BLaER1 (cell line): ENCODE measurements at regions not wholly inside any gene's neighbourhood (a gene's known extent, or its start where the extent isn't known, plus 50 kb on each side); places are given as distances from the start of the nearest gene placed in this dataset.
A peak's percentile ranks its signal among the peaks of the same experiment; 100 is the strongest.

Source experiments
- H3K27ac ChIP-seq: shearing (Covaris generic); formaldehyde crosslinking; 2 replicates; pipeline ENCODE4 v1.8.1; 2022
- H3K27me3 ChIP-seq: shearing (Covaris generic); formaldehyde crosslinking; 2 replicates; pipeline ENCODE4 v1.8.1; 2022
- H3K36me3 ChIP-seq: shearing (Covaris generic); formaldehyde crosslinking; 2 replicates; pipeline ENCODE4 v1.8.1; 2022
- H3K4me1 ChIP-seq: shearing (Covaris generic); formaldehyde crosslinking; 2 replicates; pipeline ENCODE4 v1.8.1; 2022
- H3K4me2 ChIP-seq: shearing (Covaris generic); formaldehyde crosslinking; 2 replicates; pipeline ENCODE4 v1.8.1; 2022
- H3K4me3 ChIP-seq: shearing (Covaris generic); formaldehyde crosslinking; 2 replicates; pipeline ENCODE4 v1.8.1; 2022
- H3K9ac ChIP-seq: shearing (Covaris generic); formaldehyde crosslinking; 2 replicates; pipeline ENCODE4 v1.8.1; 2022
- H3K9me3 ChIP-seq: shearing (Covaris generic); formaldehyde crosslinking; 2 replicates; pipeline ENCODE4 v1.8.1; 2022
- H4K20me1 ChIP-seq: shearing (Covaris generic); formaldehyde crosslinking; 2 replicates; pipeline ENCODE4 v1.8.1; 2022
- Cebpa-rat ChIP-seq: shearing (Covaris generic); IDR thresholded peaks from 2 replicates; pipeline ENCODE4 v1.8.1; 2022

DNA sequence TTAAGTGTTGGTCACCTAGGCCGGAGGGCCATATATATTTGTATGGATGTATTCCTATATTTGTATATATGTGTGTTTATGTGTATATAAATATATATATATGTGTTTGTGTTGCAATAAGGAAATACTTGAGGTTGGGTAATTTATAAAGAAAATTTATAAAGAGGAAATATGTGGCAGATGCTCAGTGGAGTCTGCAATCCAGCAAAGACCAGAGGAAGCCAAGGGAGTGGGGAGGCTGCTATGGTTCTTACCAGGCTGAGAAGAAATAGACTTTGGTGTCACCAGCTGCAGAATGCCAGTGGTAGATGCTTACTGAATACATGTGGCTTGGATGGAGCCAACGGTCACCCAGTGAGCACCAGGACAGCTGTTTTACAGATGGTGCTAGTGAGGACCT, 97.4 kb upstream of the ELOVL5 start:
- Histone ChIP-seq H4K20me1 (no peaks in the 10 kb centered on the region), H3K4me1 (no peaks in the 10 kb centered on the region), H3K27ac (no peak overlapping the region), H3K36me3 (no peaks in the 10 kb centered on the region), H3K4me3 (no peak overlapping the region), H3K9ac (no peak overlapping the region), H3K4me2 (no peak overlapping the region), H3K27me3 (no peaks in the 10 kb centered on the region), H3K9me3 (no peaks in the 10 kb centered on the region)
- no peak for TF ChIP-seq Cebpa-rat

DNA sequence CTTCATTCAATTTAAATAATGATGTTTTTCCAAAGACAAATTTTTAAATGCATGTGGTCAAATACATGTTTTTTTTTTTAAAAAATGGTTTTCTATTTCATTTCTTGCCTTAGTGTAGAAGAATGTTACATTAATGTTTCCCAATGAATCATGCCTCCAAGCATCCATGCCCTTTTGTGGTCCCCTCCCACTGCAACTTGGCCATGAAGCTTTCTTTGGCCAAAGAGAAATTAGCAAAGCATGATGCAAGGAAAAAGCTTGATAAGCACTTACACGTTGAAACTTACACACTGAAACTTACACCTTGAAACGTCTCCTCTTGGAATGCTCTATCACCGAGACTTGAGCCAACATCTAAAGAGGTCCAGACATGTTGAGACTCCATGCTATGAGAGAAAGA, 93.0 kb upstream of the ELOVL5 start:
- Histone ChIP-seq H3K4me2 (no peak overlapping the region), H3K4me1 (peaks cover 8% of the 10 kb centered on the region), H3K36me3 (no peaks in the 10 kb centered on the region), H3K9ac (no peak overlapping the region), H3K27ac (no peak overlapping the region), H3K4me3 (no peak overlapping the region), H4K20me1 (no peaks in the 10 kb centered on the region), H3K27me3 (no peaks in the 10 kb centered on the region), H3K9me3 (no peaks in the 10 kb centered on the region)
- no peak for TF ChIP-seq Cebpa-rat

DNA sequence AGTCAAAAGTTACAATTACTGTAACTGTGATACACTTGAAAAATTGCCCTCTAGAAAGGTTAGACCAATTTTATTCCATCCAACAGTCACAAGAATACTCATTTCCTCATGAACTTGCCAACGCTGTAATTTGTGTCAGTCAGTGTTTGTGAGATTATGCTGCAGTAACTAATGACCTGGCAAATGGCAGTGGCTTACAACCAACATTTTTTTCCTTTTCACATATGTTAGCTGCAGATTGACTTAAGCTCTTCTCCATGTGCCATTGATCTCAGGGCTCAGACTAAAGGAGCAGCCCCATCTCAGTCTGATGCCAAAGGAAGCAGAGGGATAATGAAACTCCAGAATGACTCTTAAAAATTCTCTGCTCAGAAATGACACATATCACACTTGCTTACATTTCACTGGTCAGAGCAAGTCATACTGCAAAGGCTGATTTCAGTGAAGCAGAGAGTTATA, 92.3 kb upstream of the ELOVL5 start:
- no peak overlapping the region for H3K4me3 ChIP-seq
- H3K27ac ChIP-seq = no peak overlapping the region
- no peak for TF ChIP-seq Cebpa-rat
- no peaks in the 10 kb centered on the region for H4K20me1 ChIP-seq
- H3K27me3 ChIP-seq = no peaks in the 10 kb centered on the region
- no peaks in the 10 kb centered on the region for H3K9me3 ChIP-seq
- no peak overlapping the region for H3K4me2 ChIP-seq
- H3K4me1 ChIP-seq = peaks cover 8% of the 10 kb centered on the region
- H3K9ac ChIP-seq = no peak overlapping the region
- H3K36me3 ChIP-seq = no peaks in the 10 kb centered on the region

GRCh38 chr6:53440336-53440945, 91.7 kb upstream of the ELOVL5 start:
- Histone ChIP-seq H3K4me3 (no peak overlapping the region), H3K4me2 (peak overlapping the region; percentile 5; the same call in 1 of the 2 replicates), H3K9ac (no peak overlapping the region), H3K9me3 (no peaks in the 10 kb centered on the region), H3K4me1 (peaks cover 8% of the 10 kb centered on the region), H3K27ac (no peak overlapping the region), H3K27me3 (no peaks in the 10 kb centered on the region), H4K20me1 (no peaks in the 10 kb centered on the region), H3K36me3 (no peaks in the 10 kb centered on the region)
- no peak for TF ChIP-seq Cebpa-rat

GRCh38 chr6:53439556-53439955, 90.8 kb upstream of the ELOVL5 start:
- no peak overlapping the region for H3K4me2 ChIP-seq
- H3K27me3 ChIP-seq = no peaks in the 10 kb centered on the region
- H3K4me1 ChIP-seq = peaks cover 8% of the 10 kb centered on the region
- H4K20me1 ChIP-seq = no peaks in the 10 kb centered on the region
- no peak for TF ChIP-seq Cebpa-rat
- H3K9me3 ChIP-seq = no peaks in the 10 kb centered on the region
- no peak overlapping the region for H3K27ac ChIP-seq
- H3K36me3 ChIP-seq = no peaks in the 10 kb centered on the region
- no peak overlapping the region for H3K4me3 ChIP-seq
- no peak overlapping the region for H3K9ac ChIP-seq

DNA sequence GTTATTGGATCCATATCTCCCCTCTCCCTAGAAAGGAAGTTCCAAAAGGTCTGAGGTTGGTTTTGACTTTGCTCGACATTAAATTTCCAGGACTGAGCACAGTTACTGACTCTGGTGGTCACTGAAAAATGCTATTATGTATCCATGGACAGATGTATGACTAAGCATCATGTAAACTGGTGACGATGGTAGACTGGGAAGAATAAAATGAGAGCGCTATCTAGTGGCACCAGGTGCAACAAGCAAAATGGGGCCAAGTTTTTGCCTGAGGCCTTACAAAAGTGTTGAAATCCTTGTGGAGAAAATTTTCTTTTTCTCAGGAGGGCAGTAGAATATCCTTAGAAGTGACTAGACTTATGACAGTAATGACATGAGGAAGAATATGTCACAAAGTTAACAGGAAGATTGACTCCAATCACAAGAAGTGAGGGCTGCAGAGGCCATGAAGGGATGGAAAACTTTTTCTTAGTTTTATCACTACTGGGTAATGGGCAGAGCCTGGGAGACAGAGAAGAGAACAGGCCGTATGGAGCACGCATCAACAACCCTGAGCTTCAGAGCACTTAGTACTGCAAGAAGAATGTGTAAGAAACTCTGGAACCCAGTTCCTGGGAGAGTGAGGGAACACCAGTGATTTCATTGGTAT, 88.9 kb upstream of the ELOVL5 start:
- H4K20me1 ChIP-seq = no peaks in the 10 kb centered on the region
- H3K4me1 ChIP-seq = peaks cover 8% of the 10 kb centered on the region
- H3K4me3 ChIP-seq = no peak overlapping the region
- no peak overlapping the region for H3K27ac ChIP-seq
- no peaks in the 10 kb centered on the region for H3K36me3 ChIP-seq
- no peaks in the 10 kb centered on the region for H3K27me3 ChIP-seq
- no peak for TF ChIP-seq Cebpa-rat
- no peak overlapping the region for H3K9ac ChIP-seq
- H3K9me3 ChIP-seq = no peaks in the 10 kb centered on the region
- H3K4me2 ChIP-seq = no peak overlapping the region

DNA sequence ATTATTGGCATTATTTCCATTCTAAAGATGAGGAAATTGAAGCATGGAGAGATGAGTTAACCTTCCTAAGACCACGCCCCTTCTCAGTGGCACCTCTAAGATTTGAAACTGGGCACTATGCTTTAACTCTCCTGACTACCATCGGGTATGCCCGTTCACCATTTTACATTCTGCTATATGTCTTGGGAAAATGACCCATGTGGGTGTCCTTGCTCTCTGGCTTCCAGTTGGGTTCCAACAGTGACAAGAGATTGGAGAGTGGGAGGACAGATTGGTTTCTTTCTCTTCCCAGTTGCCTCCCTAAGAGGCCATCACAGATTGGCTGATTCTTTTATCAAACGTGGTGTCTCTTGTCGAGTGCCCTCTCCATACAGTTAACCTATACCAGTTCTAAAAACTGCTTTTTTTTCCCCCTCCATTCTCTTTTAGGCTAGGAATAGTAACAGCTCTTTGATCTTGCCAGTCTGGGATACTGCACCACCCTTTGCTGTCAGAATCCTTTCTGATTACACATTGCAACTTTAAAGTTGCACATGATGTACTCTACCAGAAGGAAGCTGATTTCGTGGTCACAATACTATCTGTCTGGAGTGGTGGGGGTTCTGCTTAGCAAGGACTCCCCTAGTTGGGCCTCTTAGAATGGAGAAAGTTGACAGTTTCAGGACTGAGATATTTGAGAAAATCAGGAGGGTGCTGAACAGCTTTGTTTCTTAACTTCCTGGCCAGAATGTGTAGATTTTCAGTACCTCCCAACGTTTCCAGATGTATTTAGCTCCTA, 88.0 kb upstream of the ELOVL5 start:
- no peak overlapping the region for H3K27ac ChIP-seq
- no peak overlapping the region for H3K4me3 ChIP-seq
- H4K20me1 ChIP-seq = no peaks in the 10 kb centered on the region
- H3K4me2 ChIP-seq = no peak overlapping the region
- no peaks in the 10 kb centered on the region for H3K27me3 ChIP-seq
- no peaks in the 10 kb centered on the region for H3K9me3 ChIP-seq
- peaks cover 8% of the 10 kb centered on the region for H3K4me1 ChIP-seq
- no peak overlapping the region for H3K9ac ChIP-seq
- H3K36me3 ChIP-seq = no peaks in the 10 kb centered on the region
- no peak for TF ChIP-seq Cebpa-rat

GRCh38 chr6:53433951-53434285, 85.2 kb upstream of the ELOVL5 start:
- Histone ChIP-seq H3K9ac (no peak overlapping the region), H3K4me2 (no peak overlapping the region), H3K9me3 (no peaks in the 10 kb centered on the region), H3K4me3 (no peak overlapping the region), H3K27ac (no peak overlapping the region), H3K4me1 (no peaks in the 10 kb centered on the region), H4K20me1 (no peaks in the 10 kb centered on the region), H3K36me3 (no peaks in the 10 kb centered on the region), H3K27me3 (no peaks in the 10 kb centered on the region)
- TF ChIP-seq Cebpa-rat = no peak

- TF ChIP-seq Cebpa-rat = no peak
- H3K27ac ChIP-seq = no peak overlapping the region
- H3K9ac ChIP-seq = no peak overlapping the region
- no peaks in the 10 kb centered on the region for H3K9me3 ChIP-seq
- no peak overlapping the region for H3K4me3 ChIP-seq
- no peaks in the 10 kb centered on the region for H4K20me1 ChIP-seq
- H3K27me3 ChIP-seq = no peaks in the 10 kb centered on the region
- H3K4me2 ChIP-seq = no peak overlapping the region
- no peaks in the 10 kb centered on the region for H3K36me3 ChIP-seq
- no peaks in the 10 kb centered on the region for H3K4me1 ChIP-seq
Measured at GRCh38 chr6:53433261-53433950, 84.7 kb upstream of the ELOVL5 start.
